GM19025 (cell line): ENCODE measurements at regions not wholly inside any gene's neighbourhood (a gene's known extent, or its start where the extent isn't known, plus 50 kb on each side); places are given as distances from the start of the nearest gene placed in this dataset.

Source experiments
- ATAC-seq: cut with Tn5 transposase; IDR thresholded peaks from one replicate; pipeline ENCODE4 v1.9.1; 2021; ENCODE audit warnings: mild to moderate bottlenecking, low read depth, moderate library complexity; ENCODE audit not compliant: unreplicated experiment

- no peak for ATAC-seq
These were observed 86.9 kb upstream of the SPATA13 start for GRCh38 chr13:24073657-24074056.

GRCh38 chr13:24074678-24075077 is 85.8 kb upstream of the SPATA13 start:
- no peak for ATAC-seq

- no peak for ATAC-seq
These were observed 85.2 kb upstream of the SPATA13 start for GRCh38 chr13:24075137-24075975.

- ATAC-seq = no peak
These were observed 84.4 kb upstream of the SPATA13 start for GRCh38 chr13:24076109-24076508.

GRCh38 chr13:24076636-24077035 is 83.9 kb upstream of the SPATA13 start:
- no peak for ATAC-seq

- ATAC-seq = no peak
These were observed 80.4 kb upstream of the SPATA13 start for GRCh38 chr13:24080134-24080533.

GRCh38 chr13:24081387-24081786 is 79.1 kb upstream of the SPATA13 start:
- ATAC-seq = no peak

- ATAC-seq = no peak
These were observed 77.4 kb upstream of the SPATA13 start for GRCh38 chr13:24083141-24083540.

- no peak for ATAC-seq
These were observed 76.6 kb upstream of the SPATA13 start for GRCh38 chr13:24083722-24084421.

- no peak for ATAC-seq
These were observed 74.9 kb upstream of the SPATA13 start for GRCh38 chr13:24085662-24086061.

GRCh38 chr13:24086642-24087041 is 73.9 kb upstream of the SPATA13 start:
- ATAC-seq = no peak

- ATAC-seq = no peak
These were observed 72.8 kb upstream of the SPATA13 start for GRCh38 chr13:24087605-24088225.

- ATAC-seq = no peak
These were observed 70.5 kb upstream of the SPATA13 start for GRCh38 chr13:24090049-24090448.

- ATAC-seq = no peak
These were observed 69.4 kb upstream of the SPATA13 start for GRCh38 chr13:24091080-24091479.

- ATAC-seq = no peak
These were observed 68.4 kb upstream of the SPATA13 start for GRCh38 chr13:24092108-24092507.

GRCh38 chr13:24093047-24093446 is 67.5 kb upstream of the SPATA13 start:
- ATAC-seq = no peak

GRCh38 chr13:24096659-24097058 is 63.9 kb upstream of the SPATA13 start:
- no peak for ATAC-seq

GRCh38 chr13:24097064-24097463 is 63.5 kb upstream of the SPATA13 start:
- no peak for ATAC-seq

GRCh38 chr13:24097667-24098066 is 62.9 kb upstream of the SPATA13 start:
- ATAC-seq = no peak

- no peak for ATAC-seq
These were observed 61.0 kb upstream of the SPATA13 start for GRCh38 chr13:24099490-24099889.

GRCh38 chr13:24100188-24100587 is 60.3 kb upstream of the SPATA13 start:
- no peak for ATAC-seq
